Right lobe of liver (tissue), 4 donors: ENCODE measurements at regions not wholly inside any gene's neighbourhood (a gene's known extent, or its start where the extent isn't known, plus 50 kb on each side); places are given as distances from the start of the nearest gene placed in this dataset.

ENCODE experiments used
- POLR2A ChIP-seq: fragments of 450-650 bp; IDR thresholded peaks from one replicate; pipeline ENCODE4 v1.6.1; 2017; ENCODE audit warnings: antibody characterized with exemption, mild to moderate bottlenecking
- TF ChIP-seq, protein P1 (sequence below), 4 donors: fragments of 200-600 bp in 3 of 4; fragments of 450-650 bp in 1 of 4; IDR thresholded peaks; one replicate each; pipeline versions ENCODE4 v1.5.1 to v1.8.0; 2016 to 2022; ENCODE audit warnings: antibody characterized with exemption in 4 of 4, mild to moderate bottlenecking in 2 of 4
- donor health status: DM: no; HTN: no; CAD: no.
- donor health status: DM: no; HTN: no; CAD: no.
- donor health status: DM: no; HTN: yes; CAD: no.

DNA sequence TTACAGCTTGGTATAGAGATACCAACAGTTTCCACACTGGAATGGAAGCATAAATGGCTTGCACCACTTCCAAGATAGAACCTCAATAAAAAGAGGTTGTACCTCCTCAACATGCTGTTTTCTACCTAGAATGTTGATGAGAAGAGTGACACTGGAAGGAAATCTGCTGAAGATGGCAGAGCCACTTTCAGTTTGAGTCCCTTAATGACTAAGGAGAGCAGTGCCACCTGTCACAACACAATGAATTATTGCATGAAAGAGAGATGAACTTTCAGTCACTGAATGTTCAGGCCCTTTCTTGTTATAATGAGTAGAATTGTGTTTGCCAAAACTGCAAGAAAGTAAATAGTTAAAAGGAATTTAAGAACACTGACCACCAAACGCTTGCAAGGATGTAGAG lies 958.5 kb downstream of the DTWD2 start:
- TF ChIP-seq, protein P1, sequence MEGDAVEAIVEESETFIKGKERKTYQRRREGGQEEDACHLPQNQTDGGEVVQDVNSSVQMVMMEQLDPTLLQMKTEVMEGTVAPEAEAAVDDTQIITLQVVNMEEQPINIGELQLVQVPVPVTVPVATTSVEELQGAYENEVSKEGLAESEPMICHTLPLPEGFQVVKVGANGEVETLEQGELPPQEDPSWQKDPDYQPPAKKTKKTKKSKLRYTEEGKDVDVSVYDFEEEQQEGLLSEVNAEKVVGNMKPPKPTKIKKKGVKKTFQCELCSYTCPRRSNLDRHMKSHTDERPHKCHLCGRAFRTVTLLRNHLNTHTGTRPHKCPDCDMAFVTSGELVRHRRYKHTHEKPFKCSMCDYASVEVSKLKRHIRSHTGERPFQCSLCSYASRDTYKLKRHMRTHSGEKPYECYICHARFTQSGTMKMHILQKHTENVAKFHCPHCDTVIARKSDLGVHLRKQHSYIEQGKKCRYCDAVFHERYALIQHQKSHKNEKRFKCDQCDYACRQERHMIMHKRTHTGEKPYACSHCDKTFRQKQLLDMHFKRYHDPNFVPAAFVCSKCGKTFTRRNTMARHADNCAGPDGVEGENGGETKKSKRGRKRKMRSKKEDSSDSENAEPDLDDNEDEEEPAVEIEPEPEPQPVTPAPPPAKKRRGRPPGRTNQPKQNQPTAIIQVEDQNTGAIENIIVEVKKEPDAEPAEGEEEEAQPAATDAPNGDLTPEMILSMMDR (IDR thresholded peaks at IDR 0.05) = no peak
- no peak for TF ChIP-seq POLR2A
